ENCODE measurements at regions not wholly inside any gene's neighbourhood (a gene's known extent, or its start where the extent isn't known, plus 50 kb on each side); places are given as distances from the start of the nearest gene placed in this dataset.

DNA sequence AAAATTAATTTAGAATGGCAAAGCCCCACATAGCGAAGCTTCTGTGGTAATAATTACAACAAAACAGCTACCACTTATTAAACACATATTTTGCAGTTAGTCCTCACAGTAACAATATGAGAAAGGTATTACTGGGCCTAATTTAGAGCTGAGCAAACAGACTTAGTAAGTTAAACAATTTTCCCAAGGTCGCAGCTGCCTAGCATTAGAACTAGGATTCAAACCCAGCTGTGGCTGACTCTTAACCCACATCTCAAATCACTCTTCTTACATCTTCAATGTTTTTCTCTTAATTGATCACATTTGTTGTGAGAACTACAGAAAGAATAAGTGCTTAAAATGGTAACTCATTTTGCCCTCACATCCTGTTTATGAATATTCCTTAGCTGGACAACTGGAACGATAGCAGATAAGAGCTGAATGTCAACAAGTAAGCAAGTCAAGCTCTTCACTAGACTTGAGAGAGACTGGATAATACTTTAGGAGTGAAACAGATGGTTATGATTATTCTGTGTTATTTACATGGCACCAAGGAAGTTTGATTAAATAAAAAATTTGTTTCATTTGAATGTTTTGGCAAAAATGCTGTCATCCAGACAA, 59.4 kb upstream of the TMEM17 start:
- Histone ChIP-seq H4K20me1 (ENCODE audit: insufficient read depth, low read depth, low read length) (no peaks in the 10 kb centered on the region), H3K9me2 (replicated peaks; ENCODE audit: insufficient read depth, low read length) (no peaks in the 10 kb centered on the region), H3K4me2 (ENCODE audit: low read depth, low read length, poor library complexity, severe bottlenecking) (no peak overlapping the region), H3K9ac (ENCODE audit: low read length) (no peak overlapping the region), H3K27me3 (ENCODE audit: low read length) (no peaks in the 10 kb centered on the region), H3K9me3 (ENCODE audit: low read length) (no peaks in the 10 kb centered on the region), H2AFZ (ENCODE audit: low read length) (no peak overlapping the region), H3K36me3 (ENCODE audit: insufficient read depth, low read length) (no peaks in the 10 kb centered on the region), H3K27ac (ENCODE audit: low read length) (no peak overlapping the region), H3K4me3 (ENCODE audit: low read length) (no peak overlapping the region), H3K4me1 (ENCODE audit: low read length) (no peaks in the 10 kb centered on the region), H3K79me2 (ENCODE audit: low read length) (no peaks in the 10 kb centered on the region)
- DNase-seq: no peak

- no peaks in the 10 kb centered on the region for H3K36me3 ChIP-seq (ENCODE audit: insufficient read depth, low read length)
- no peak overlapping the region for H3K4me2 ChIP-seq (ENCODE audit: low read depth, low read length, poor library complexity, severe bottlenecking)
- H3K9ac ChIP-seq (ENCODE audit: low read length): no peak overlapping the region
- no peaks in the 10 kb centered on the region for H3K9me3 ChIP-seq (ENCODE audit: low read length)
- H3K27ac ChIP-seq (ENCODE audit: low read length): no peak overlapping the region
- H3K27me3 ChIP-seq (ENCODE audit: low read length): no peaks in the 10 kb centered on the region
- H4K20me1 ChIP-seq (ENCODE audit: insufficient read depth, low read depth, low read length): no peaks in the 10 kb centered on the region
- no peak for DNase-seq
- H2AFZ ChIP-seq (ENCODE audit: low read length): no peak overlapping the region
- no peaks in the 10 kb centered on the region for H3K4me1 ChIP-seq (ENCODE audit: low read length)
- no peaks in the 10 kb centered on the region for H3K79me2 ChIP-seq (ENCODE audit: low read length)
- no peak overlapping the region for H3K4me3 ChIP-seq (ENCODE audit: low read length)
- no peaks in the 10 kb centered on the region for H3K9me2 ChIP-seq (replicated peaks; ENCODE audit: insufficient read depth, low read length)
Observed at GRCh38 chr2:62564380-62565137, 58.6 kb upstream of the TMEM17 start.

- Histone ChIP-seq H3K79me2 (ENCODE audit: low read length) (no peaks in the 10 kb centered on the region), H3K9me2 (replicated peaks; ENCODE audit: insufficient read depth, low read length) (no peaks in the 10 kb centered on the region), H3K4me2 (ENCODE audit: low read depth, low read length, poor library complexity, severe bottlenecking) (no peak overlapping the region), H4K20me1 (ENCODE audit: insufficient read depth, low read depth, low read length) (no peaks in the 10 kb centered on the region), H3K27me3 (ENCODE audit: low read length) (no peaks in the 10 kb centered on the region), H2AFZ (ENCODE audit: low read length) (no peak overlapping the region), H3K36me3 (ENCODE audit: insufficient read depth, low read length) (no peaks in the 10 kb centered on the region), H3K9ac (ENCODE audit: low read length) (no peak overlapping the region), H3K4me3 (ENCODE audit: low read length) (no peak overlapping the region), H3K4me1 (ENCODE audit: low read length) (no peaks in the 10 kb centered on the region), H3K9me3 (ENCODE audit: low read length) (no peaks in the 10 kb centered on the region), H3K27ac (ENCODE audit: low read length) (no peak overlapping the region)
- no peak for DNase-seq
Observed at GRCh38 chr2:62561586-62561985, 55.6 kb upstream of the TMEM17 start.

DNA sequence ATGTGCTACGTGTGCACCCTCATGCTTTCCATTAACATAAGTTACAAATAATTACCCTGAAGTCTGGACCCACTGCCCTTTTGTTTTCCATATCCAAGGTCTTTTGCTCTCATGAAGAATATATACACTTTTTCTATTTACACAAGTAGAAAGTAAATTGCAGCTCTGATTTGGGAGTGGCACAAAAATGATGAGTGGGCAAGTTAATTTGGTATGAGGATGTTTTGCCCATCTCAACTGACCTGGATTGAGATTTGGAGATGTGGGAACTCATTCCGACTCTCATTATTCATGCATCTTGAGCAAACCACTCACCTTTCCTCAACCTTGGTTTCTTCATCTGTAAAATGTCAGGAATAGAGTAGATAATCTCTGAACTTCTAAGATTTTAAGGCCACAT, 53.6 kb upstream of the TMEM17 start:
- no peak overlapping the region for H3K9ac ChIP-seq (ENCODE audit: low read length)
- no peak for DNase-seq
- H3K9me2 ChIP-seq (replicated peaks; ENCODE audit: insufficient read depth, low read length): no peaks in the 10 kb centered on the region
- no peak overlapping the region for H3K4me2 ChIP-seq (ENCODE audit: low read depth, low read length, poor library complexity, severe bottlenecking)
- H3K4me1 ChIP-seq (ENCODE audit: low read length): no peaks in the 10 kb centered on the region
- H2AFZ ChIP-seq (ENCODE audit: low read length): no peak overlapping the region
- H3K27ac ChIP-seq (ENCODE audit: low read length): no peak overlapping the region
- no peak overlapping the region for H3K4me3 ChIP-seq (ENCODE audit: low read length)
- no peaks in the 10 kb centered on the region for H4K20me1 ChIP-seq (ENCODE audit: insufficient read depth, low read depth, low read length)
- no peaks in the 10 kb centered on the region for H3K9me3 ChIP-seq (ENCODE audit: low read length)
- no peaks in the 10 kb centered on the region for H3K79me2 ChIP-seq (ENCODE audit: low read length)
- H3K27me3 ChIP-seq (ENCODE audit: low read length): no peaks in the 10 kb centered on the region
- no peaks in the 10 kb centered on the region for H3K36me3 ChIP-seq (ENCODE audit: insufficient read depth, low read length)

GRCh38 chr2:62558743-62559142, 52.7 kb upstream of the TMEM17 start:
- Histone ChIP-seq H3K27me3 (ENCODE audit: low read length) (no peaks in the 10 kb centered on the region), H3K9me2 (replicated peaks; ENCODE audit: insufficient read depth, low read length) (no peaks in the 10 kb centered on the region), H3K27ac (ENCODE audit: low read length) (no peak overlapping the region), H2AFZ (ENCODE audit: low read length) (no peak overlapping the region), H3K4me2 (ENCODE audit: low read depth, low read length, poor library complexity, severe bottlenecking) (no peak overlapping the region), H3K9me3 (ENCODE audit: low read length) (no peaks in the 10 kb centered on the region), H3K4me3 (ENCODE audit: low read length) (no peak overlapping the region), H3K79me2 (ENCODE audit: low read length) (no peaks in the 10 kb centered on the region), H3K9ac (ENCODE audit: low read length) (no peak overlapping the region), H4K20me1 (ENCODE audit: insufficient read depth, low read depth, low read length) (no peaks in the 10 kb centered on the region), H3K4me1 (ENCODE audit: low read length) (no peaks in the 10 kb centered on the region), H3K36me3 (ENCODE audit: insufficient read depth, low read length) (no peaks in the 10 kb centered on the region)
- no peak for DNase-seq

DNA sequence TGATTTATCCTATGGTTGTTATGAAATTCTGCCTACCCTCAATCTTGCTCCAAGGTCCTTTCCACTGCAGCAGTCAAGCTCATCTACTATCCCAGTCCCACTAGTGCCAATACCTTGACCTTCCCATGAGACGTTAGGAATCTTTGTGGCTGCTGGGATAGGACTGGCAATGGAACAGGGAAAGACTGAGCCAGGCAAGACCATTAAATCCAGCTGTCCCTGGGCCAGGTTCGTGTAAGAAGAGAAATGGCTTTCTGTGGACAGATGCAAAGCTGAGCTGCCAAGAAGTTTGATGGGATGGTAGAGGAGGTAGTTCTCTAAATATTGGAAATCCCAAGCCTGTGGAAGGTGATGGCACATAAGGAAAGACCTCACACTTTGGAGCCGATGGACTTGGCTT, 50.1 kb upstream of the TMEM17 start:
- H3K79me2 ChIP-seq (ENCODE audit: low read length): no peaks in the 10 kb centered on the region
- no peaks in the 10 kb centered on the region for H3K27me3 ChIP-seq (ENCODE audit: low read length)
- no peaks in the 10 kb centered on the region for H4K20me1 ChIP-seq (ENCODE audit: insufficient read depth, low read depth, low read length)
- no peaks in the 10 kb centered on the region for H3K4me1 ChIP-seq (ENCODE audit: low read length)
- no peaks in the 10 kb centered on the region for H3K36me3 ChIP-seq (ENCODE audit: insufficient read depth, low read length)
- H3K27ac ChIP-seq (ENCODE audit: low read length): no peak overlapping the region
- H3K4me2 ChIP-seq (ENCODE audit: low read depth, low read length, poor library complexity, severe bottlenecking): no peak overlapping the region
- no peak overlapping the region for H3K4me3 ChIP-seq (ENCODE audit: low read length)
- DNase-seq: no peak
- H3K9me3 ChIP-seq (ENCODE audit: low read length): no peaks in the 10 kb centered on the region
- no peak overlapping the region for H2AFZ ChIP-seq (ENCODE audit: low read length)
- H3K9ac ChIP-seq (ENCODE audit: low read length): no peak overlapping the region
- H3K9me2 ChIP-seq (replicated peaks; ENCODE audit: insufficient read depth, low read length): no peaks in the 10 kb centered on the region

Data from Karpas-422 (cell line).